ENCODE measurements at regions not wholly inside any gene's neighbourhood (a gene's known extent, or its start where the extent isn't known, plus 50 kb on each side); places are given as distances from the start of the nearest gene placed in this dataset.

GRCh38 chr6:130534627-130535026 is 168.8 kb downstream of the TMEM200A start:
- in situ Hi-C loops (cut with MboI), result no loop called here
- 3% methylated on average over 3 of the region's 3 CpGs for WGBS (ENCODE audit: insufficient coverage, low coverage, missing lambda C conversion rate)
- no peak overlapping the region for H3K4me3 ChIP-seq
- no peaks in the 10 kb centered on the region for H4K20me1 ChIP-seq (replicated peaks; ENCODE audit: control insufficient read depth, insufficient read depth, low read length)
- no peaks in the 10 kb centered on the region for H3K9me1 ChIP-seq (ENCODE audit: control insufficient read depth, insufficient read depth, low read length)
- no peak overlapping the region for H3K27ac ChIP-seq (ENCODE audit: extremely low read depth, low read depth, low read length)
- no peaks in the 10 kb centered on the region for H3K36me3 ChIP-seq (ENCODE audit: control insufficient read depth, insufficient read depth, low read length)
- no peak for FAIRE-seq
- no peaks in the 10 kb centered on the region for H3K4me1 ChIP-seq (replicated peaks in 1 of 2; ENCODE audit: control insufficient read depth in 2 of 2, insufficient read depth in 2 of 2, low read length in 2 of 2)
- POLR2A ChIA-PET, result no interaction called here
- no peak overlapping the region for H2AFZ ChIP-seq (ENCODE audit: low read depth, low read length)
- intact Hi-C loops (cut with micrococcal nuclease), result no loop called here
- CTCF ChIA-PET (ENCODE audit: low intra/inter-chr PET ratio), result no interaction called here
- H3K9me3 ChIP-seq (replicated peaks; ENCODE audit: control insufficient read depth, insufficient read depth, low read depth, low read length), result no peaks in the 10 kb centered on the region; the same call in 1 of the 2 replicates
- no TSS peak for BruUV-seq (replicated peaks)
- DNase-seq (ENCODE audit: extremely low read depth in 1 of 4, low spot score in 3 of 4), result no peak
- H3K79me2 ChIP-seq (ENCODE audit: control insufficient read depth, insufficient read depth, low read length), result no peaks in the 10 kb centered on the region
- no peaks in the 10 kb centered on the region for H3K27me3 ChIP-seq (ENCODE audit: control insufficient read depth in 2 of 2, insufficient read depth in 2 of 2, low read length in 2 of 2)
- H3K9ac ChIP-seq (ENCODE audit: insufficient read depth in 1 of 2, low read depth in 2 of 2, low read length in 2 of 2), result no peak overlapping the region
- no peak overlapping the region for H3K4me2 ChIP-seq (ENCODE audit: insufficient read depth, low read length)
- ATAC-seq, result no peak
- no peak for TF ChIP-seq ASH1L (IDR thresholded peaks at IDR 0.05; ENCODE audit: borderline replicate concordance, low read depth, partially characterized antibody)
- no peak for TF ChIP-seq CHD4 (IDR thresholded peaks at IDR 0.05; ENCODE audit: insufficient read depth, insufficient replicate concordance, low read depth, low read length, poor library complexity, severe bottlenecking)
- no peak for TF ChIP-seq FOS (IDR thresholded peaks at IDR 0.05; ENCODE audit: extremely low read depth, insufficient read length)
- no peak for TF ChIP-seq ZC3H8 (IDR thresholded peaks at IDR 0.05)
- TF ChIP-seq JUNB (CRISPR knock-in tag; conservative IDR thresholded peaks at IDR 0.05), result no peak
- TF ChIP-seq ZNF24 (IDR thresholded peaks at IDR 0.05), result no peak
- no peak for TF ChIP-seq ZNF3 (CRISPR knock-in tag; IDR thresholded peaks at IDR 0.05)
- no peak for TF ChIP-seq RAD51 (IDR thresholded peaks at IDR 0.05; ENCODE audit: borderline replicate concordance, low read depth)
- TF ChIP-seq SMARCA4 (IDR thresholded peaks at IDR 0.05), result no peak
- no peak for TF ChIP-seq DLX4 (CRISPR knock-in tag; IDR thresholded peaks at IDR 0.05)
- no peak for TF ChIP-seq CHD7 (IDR thresholded peaks at IDR 0.05; ENCODE audit: low read depth, low read length)
- TF ChIP-seq CBX5 (IDR thresholded peaks at IDR 0.05; ENCODE audit: borderline replicate concordance, low read depth), result no peak
